ENCODE measurements at regions not wholly inside any gene's neighbourhood (a gene's known extent, or its start where the extent isn't known, plus 50 kb on each side); places are given as distances from the start of the nearest gene placed in this dataset.

GRCh38 chr12:19867970-19868369, 428.7 kb downstream of the AEBP2 start:
- no peaks in the 10 kb centered on the region for H3K4me1 ChIP-seq (ENCODE audit: control insufficient read depth in 5 of 5, insufficient read depth in 5 of 5, low read length in 5 of 5)
- H3K4me3 ChIP-seq (ENCODE audit: low read depth in 1 of 5, low read length in 5 of 5): no peak overlapping the region

GRCh38 chr12:19869413-19869812, 430.1 kb downstream of the AEBP2 start:
- H3K27me3 ChIP-seq (ENCODE audit: control insufficient read depth in 5 of 5, insufficient read depth in 4 of 5, low read length in 5 of 5): no peaks in the 10 kb centered on the region
- H3K9me3 ChIP-seq (ENCODE audit: control insufficient read depth in 5 of 5, low read length in 5 of 5): no peaks in the 10 kb centered on the region
- H3K36me3 ChIP-seq (ENCODE audit: control insufficient read depth in 5 of 5, insufficient read depth in 5 of 5, low read length in 5 of 5): no peaks in the 10 kb centered on the region
- no peak overlapping the region for H3K9ac ChIP-seq (ENCODE audit: low read length in 5 of 5)
- no peak overlapping the region for H3K4me3 ChIP-seq (ENCODE audit: low read depth in 1 of 5, low read length in 5 of 5)
- no peaks in the 10 kb centered on the region for H3K4me1 ChIP-seq (ENCODE audit: control insufficient read depth in 5 of 5, insufficient read depth in 5 of 5, low read length in 5 of 5)
- no peak overlapping the region for H3K27ac ChIP-seq (ENCODE audit: low read depth, low read length)

More at GRCh38 chr12:19867970-19868369, 428.7 kb downstream of the AEBP2 start:
- H3K9me3 ChIP-seq (ENCODE audit: control insufficient read depth in 5 of 5, low read length in 5 of 5): no peaks in the 10 kb centered on the region
- H3K9ac ChIP-seq (ENCODE audit: low read length in 5 of 5): no peak overlapping the region
- H3K27me3 ChIP-seq (ENCODE audit: control insufficient read depth in 5 of 5, insufficient read depth in 4 of 5, low read length in 5 of 5): no peaks in the 10 kb centered on the region
- H3K36me3 ChIP-seq (ENCODE audit: control insufficient read depth in 5 of 5, insufficient read depth in 5 of 5, low read length in 5 of 5): no peaks in the 10 kb centered on the region
- H3K27ac ChIP-seq (ENCODE audit: low read depth, low read length): no peak overlapping the region

- Histone ChIP-seq H3K4me3 (ENCODE audit: low read depth in 1 of 5, low read length in 5 of 5) (no peak overlapping the region), H3K27me3 (ENCODE audit: control insufficient read depth in 5 of 5, insufficient read depth in 4 of 5, low read length in 5 of 5) (no peaks in the 10 kb centered on the region), H3K9ac (ENCODE audit: low read length in 5 of 5) (no peak overlapping the region), H3K27ac (ENCODE audit: low read depth, low read length) (no peak overlapping the region), H3K9me3 (ENCODE audit: control insufficient read depth in 5 of 5, low read length in 5 of 5) (no peaks in the 10 kb centered on the region), H3K4me1 (ENCODE audit: control insufficient read depth in 5 of 5, insufficient read depth in 5 of 5, low read length in 5 of 5) (no peaks in the 10 kb centered on the region), H3K36me3 (ENCODE audit: control insufficient read depth in 5 of 5, insufficient read depth in 5 of 5, low read length in 5 of 5) (no peaks in the 10 kb centered on the region)
Measured at GRCh38 chr12:19872621-19873540, 433.6 kb downstream of the AEBP2 start.

GRCh38 chr12:19880076-19880475, 440.8 kb downstream of the AEBP2 start:
- H3K9ac ChIP-seq (ENCODE audit: low read length in 5 of 5): no peak overlapping the region
- no peaks in the 10 kb centered on the region for H3K9me3 ChIP-seq (ENCODE audit: control insufficient read depth in 5 of 5, low read length in 5 of 5)
- no peaks in the 10 kb centered on the region for H3K36me3 ChIP-seq (ENCODE audit: control insufficient read depth in 5 of 5, insufficient read depth in 5 of 5, low read length in 5 of 5)
- H3K4me3 ChIP-seq (ENCODE audit: low read depth in 1 of 5, low read length in 5 of 5): no peak overlapping the region
- no peaks in the 10 kb centered on the region for H3K27me3 ChIP-seq (ENCODE audit: control insufficient read depth in 5 of 5, insufficient read depth in 4 of 5, low read length in 5 of 5)
- H3K27ac ChIP-seq (ENCODE audit: low read depth, low read length): no peak overlapping the region
- H3K4me1 ChIP-seq (ENCODE audit: control insufficient read depth in 5 of 5, insufficient read depth in 5 of 5, low read length in 5 of 5): peaks cover 0 to 14% (median 6%) of the 10 kb centered on the region in 5 donors

- H3K27me3 ChIP-seq (ENCODE audit: control insufficient read depth in 5 of 5, insufficient read depth in 4 of 5, low read length in 5 of 5): no peaks in the 10 kb centered on the region
- no peak overlapping the region for H3K27ac ChIP-seq (ENCODE audit: low read depth, low read length)
Measured at GRCh38 chr12:19880721-19881120, 441.4 kb downstream of the AEBP2 start.

GRCh38 chr12:19882346-19882745, 443.1 kb downstream of the AEBP2 start:
- no peak overlapping the region for H3K4me3 ChIP-seq (ENCODE audit: low read depth in 1 of 5, low read length in 5 of 5)
- peaks cover 0 to 20% (median 6%) of the 10 kb centered on the region in 5 donors for H3K4me1 ChIP-seq (ENCODE audit: control insufficient read depth in 5 of 5, insufficient read depth in 5 of 5, low read length in 5 of 5)
- H3K9ac ChIP-seq (ENCODE audit: low read length in 5 of 5): no peak overlapping the region
- H3K27ac ChIP-seq (ENCODE audit: low read depth, low read length): no peak overlapping the region
- no peaks in the 10 kb centered on the region for H3K27me3 ChIP-seq (ENCODE audit: control insufficient read depth in 5 of 5, insufficient read depth in 4 of 5, low read length in 5 of 5)
- H3K9me3 ChIP-seq (ENCODE audit: control insufficient read depth in 5 of 5, low read length in 5 of 5): no peaks in the 10 kb centered on the region
- no peaks in the 10 kb centered on the region for H3K36me3 ChIP-seq (ENCODE audit: control insufficient read depth in 5 of 5, insufficient read depth in 5 of 5, low read length in 5 of 5)

More at GRCh38 chr12:19880721-19881120, 441.4 kb downstream of the AEBP2 start:
- no peak overlapping the region for H3K4me3 ChIP-seq (ENCODE audit: low read depth in 1 of 5, low read length in 5 of 5)
- peaks cover 0 to 19% (median 6%) of the 10 kb centered on the region in 5 donors for H3K4me1 ChIP-seq (ENCODE audit: control insufficient read depth in 5 of 5, insufficient read depth in 5 of 5, low read length in 5 of 5)
- no peaks in the 10 kb centered on the region for H3K9me3 ChIP-seq (ENCODE audit: control insufficient read depth in 5 of 5, low read length in 5 of 5)
- no peaks in the 10 kb centered on the region for H3K36me3 ChIP-seq (ENCODE audit: control insufficient read depth in 5 of 5, insufficient read depth in 5 of 5, low read length in 5 of 5)
- no peak overlapping the region for H3K9ac ChIP-seq (ENCODE audit: low read length in 5 of 5)

GRCh38 chr12:19884021-19884492, 444.8 kb downstream of the AEBP2 start:
- Histone ChIP-seq H3K27me3 (ENCODE audit: control insufficient read depth in 5 of 5, insufficient read depth in 4 of 5, low read length in 5 of 5) (no peaks in the 10 kb centered on the region), H3K36me3 (ENCODE audit: control insufficient read depth in 5 of 5, insufficient read depth in 5 of 5, low read length in 5 of 5) (no peaks in the 10 kb centered on the region), H3K9me3 (ENCODE audit: control insufficient read depth in 5 of 5, low read length in 5 of 5) (no peaks in the 10 kb centered on the region), H3K4me3 (ENCODE audit: low read depth in 1 of 5, low read length in 5 of 5) (no peak overlapping the region), H3K4me1 (ENCODE audit: control insufficient read depth in 5 of 5, insufficient read depth in 5 of 5, low read length in 5 of 5) (peaks cover 0 to 20% (median 6%) of the 10 kb centered on the region in 5 donors), H3K27ac (ENCODE audit: low read depth, low read length) (no peak overlapping the region), H3K9ac (ENCODE audit: low read length in 5 of 5) (no peak overlapping the region)

- Histone ChIP-seq H3K27me3 (ENCODE audit: control insufficient read depth in 5 of 5, insufficient read depth in 4 of 5, low read length in 5 of 5) (no peaks in the 10 kb centered on the region), H3K4me3 (ENCODE audit: low read depth in 1 of 5, low read length in 5 of 5) (no peak overlapping the region), H3K4me1 (ENCODE audit: control insufficient read depth in 5 of 5, insufficient read depth in 5 of 5, low read length in 5 of 5) (peaks cover 0 to 20% (median 6%) of the 10 kb centered on the region in 5 donors), H3K9me3 (ENCODE audit: control insufficient read depth in 5 of 5, low read length in 5 of 5) (no peaks in the 10 kb centered on the region), H3K9ac (ENCODE audit: low read length in 5 of 5) (no peak overlapping the region), H3K27ac (ENCODE audit: low read depth, low read length) (no peak overlapping the region), H3K36me3 (ENCODE audit: control insufficient read depth in 5 of 5, insufficient read depth in 5 of 5, low read length in 5 of 5) (no peaks in the 10 kb centered on the region)
Measured at GRCh38 chr12:19885093-19885812, 446.0 kb downstream of the AEBP2 start.

GRCh38 chr12:19886065-19886464, 446.8 kb downstream of the AEBP2 start:
- H3K4me1 ChIP-seq (ENCODE audit: control insufficient read depth in 5 of 5, insufficient read depth in 5 of 5, low read length in 5 of 5): peaks cover 0 to 20% (median 6%) of the 10 kb centered on the region in 5 donors
- H3K4me3 ChIP-seq (ENCODE audit: low read depth in 1 of 5, low read length in 5 of 5): no peak overlapping the region
- H3K36me3 ChIP-seq (ENCODE audit: control insufficient read depth in 5 of 5, insufficient read depth in 5 of 5, low read length in 5 of 5): no peaks in the 10 kb centered on the region
- no peaks in the 10 kb centered on the region for H3K9me3 ChIP-seq (ENCODE audit: control insufficient read depth in 5 of 5, low read length in 5 of 5)
- no peak overlapping the region for H3K9ac ChIP-seq (ENCODE audit: low read length in 5 of 5)
- no peaks in the 10 kb centered on the region for H3K27me3 ChIP-seq (ENCODE audit: control insufficient read depth in 5 of 5, insufficient read depth in 4 of 5, low read length in 5 of 5)
- no peak overlapping the region for H3K27ac ChIP-seq (ENCODE audit: low read depth, low read length)

- no peak overlapping the region for H3K9ac ChIP-seq (ENCODE audit: low read length in 5 of 5)
- no peaks in the 10 kb centered on the region for H3K9me3 ChIP-seq (ENCODE audit: control insufficient read depth in 5 of 5, low read length in 5 of 5)
- H3K4me3 ChIP-seq (ENCODE audit: low read depth in 1 of 5, low read length in 5 of 5): no peak overlapping the region
- no peaks in the 10 kb centered on the region for H3K36me3 ChIP-seq (ENCODE audit: control insufficient read depth in 5 of 5, insufficient read depth in 5 of 5, low read length in 5 of 5)
- H3K4me1 ChIP-seq (ENCODE audit: control insufficient read depth in 5 of 5, insufficient read depth in 5 of 5, low read length in 5 of 5): peaks cover 0 to 20% (median 6%) of the 10 kb centered on the region in 5 donors
- H3K27ac ChIP-seq (ENCODE audit: low read depth, low read length): no peak overlapping the region
- no peaks in the 10 kb centered on the region for H3K27me3 ChIP-seq (ENCODE audit: control insufficient read depth in 5 of 5, insufficient read depth in 4 of 5, low read length in 5 of 5)
Measured at GRCh38 chr12:19886639-19887064, 447.4 kb downstream of the AEBP2 start.

All from subcutaneous abdominal adipose tissue (tissue), 5 donors.